Testis (tissue), 2 donors: ENCODE measurements at regions not wholly inside any gene's neighbourhood (a gene's known extent, or its start where the extent isn't known, plus 50 kb on each side); places are given as distances from the start of the nearest gene placed in this dataset.

Experiments
- POLR2A ChIP-seq: fragments of 450-650 bp; IDR thresholded peaks from one replicate; pipeline ENCODE4 v1.6.1; 2017; ENCODE audit warnings: antibody characterized with exemption, mild to moderate bottlenecking, moderate library complexity
- TF ChIP-seq, protein P1 (sequence below), 3 experiments: fragments of 450-650 bp in 2 of 3; fragments of 200-600 bp in 1 of 3; sonication (generic) in 1 of 3; IDR thresholded peaks; one replicate each; pipeline ENCODE4 v1.5.1; 2016 to 2019; ENCODE audit warnings: antibody characterized with exemption in 3 of 3, mild to moderate bottlenecking in 2 of 3, moderate library complexity in 1 of 3

DNA sequence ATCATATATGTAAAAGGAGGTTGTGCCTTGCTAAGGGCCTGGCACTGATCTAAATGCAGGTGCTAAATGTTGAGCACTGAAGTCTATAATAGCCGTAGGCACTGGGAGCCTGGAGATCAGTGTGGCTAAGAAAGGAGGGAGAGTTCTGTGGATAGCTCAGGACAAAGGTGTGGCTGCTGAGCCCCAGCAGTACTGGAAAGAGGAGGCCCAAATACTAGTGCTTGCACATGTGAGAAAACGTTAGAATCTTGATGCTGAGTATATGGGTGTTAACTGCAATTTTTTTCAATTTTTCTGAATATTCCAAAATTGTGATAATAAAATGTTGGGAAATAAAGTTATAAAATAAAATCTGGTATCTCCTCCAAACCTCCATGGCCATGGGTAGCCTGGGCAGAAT is 62.5 kb upstream of the PTGFRN start:
- TF ChIP-seq, protein P1, sequence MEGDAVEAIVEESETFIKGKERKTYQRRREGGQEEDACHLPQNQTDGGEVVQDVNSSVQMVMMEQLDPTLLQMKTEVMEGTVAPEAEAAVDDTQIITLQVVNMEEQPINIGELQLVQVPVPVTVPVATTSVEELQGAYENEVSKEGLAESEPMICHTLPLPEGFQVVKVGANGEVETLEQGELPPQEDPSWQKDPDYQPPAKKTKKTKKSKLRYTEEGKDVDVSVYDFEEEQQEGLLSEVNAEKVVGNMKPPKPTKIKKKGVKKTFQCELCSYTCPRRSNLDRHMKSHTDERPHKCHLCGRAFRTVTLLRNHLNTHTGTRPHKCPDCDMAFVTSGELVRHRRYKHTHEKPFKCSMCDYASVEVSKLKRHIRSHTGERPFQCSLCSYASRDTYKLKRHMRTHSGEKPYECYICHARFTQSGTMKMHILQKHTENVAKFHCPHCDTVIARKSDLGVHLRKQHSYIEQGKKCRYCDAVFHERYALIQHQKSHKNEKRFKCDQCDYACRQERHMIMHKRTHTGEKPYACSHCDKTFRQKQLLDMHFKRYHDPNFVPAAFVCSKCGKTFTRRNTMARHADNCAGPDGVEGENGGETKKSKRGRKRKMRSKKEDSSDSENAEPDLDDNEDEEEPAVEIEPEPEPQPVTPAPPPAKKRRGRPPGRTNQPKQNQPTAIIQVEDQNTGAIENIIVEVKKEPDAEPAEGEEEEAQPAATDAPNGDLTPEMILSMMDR (IDR thresholded peaks at IDR 0.05), result no peak
- TF ChIP-seq POLR2A, result no peak
